Small intestine (tissue), 7 donors: ENCODE measurements at regions not wholly inside any gene's neighbourhood (a gene's known extent, or its start where the extent isn't known, plus 50 kb on each side); places are given as distances from the start of the nearest gene placed in this dataset.

Experiments
- DNase-seq, 2 donors: peaks; one replicate each; pipeline versions ENCODE4 v3.0.0 to v3.0.0-alpha.2; 2013
- FAIRE-seq: peaks from 2 replicates; lab custom pipeline; 2012; peaks lifted over from hg19 to GRCh38; lab: Jason Lieb, UNC
- H3K27ac ChIP-seq, 3 donors: one replicate each; pipeline ENCODE4 v1.5.1; 2013; ENCODE audit warnings: low read length in 2 of 3, mild to moderate bottlenecking in 2 of 3, control low read depth in 1 of 3, inconsistent platforms in 1 of 3, low read depth in 1 of 3, moderate library complexity in 1 of 3
- H3K27me3 ChIP-seq, 3 donors: one replicate each; pipeline ENCODE4 v1.6.1; 2013; ENCODE audit warnings: low read length in 3 of 3, inconsistent platforms in 1 of 3; ENCODE audit not compliant: control insufficient read depth in 3 of 3, insufficient read depth in 3 of 3
- H3K36me3 ChIP-seq, 3 donors: one replicate each; pipeline ENCODE4 v1.6.1; 2013; ENCODE audit warnings: low read length in 3 of 3, inconsistent platforms in 1 of 3, low read depth in 1 of 3, mild to moderate bottlenecking in 1 of 3, moderate library complexity in 1 of 3; ENCODE audit not compliant: control insufficient read depth in 3 of 3, insufficient read depth in 2 of 3
- H3K4me1 ChIP-seq, 3 donors: one replicate each; pipeline ENCODE4 v1.6.1; 2013; ENCODE audit warnings: low read length in 2 of 3, inconsistent platforms in 1 of 3, low read depth in 1 of 3, mild to moderate bottlenecking in 1 of 3, moderate library complexity in 1 of 3; ENCODE audit not compliant: control insufficient read depth in 3 of 3, insufficient read depth in 2 of 3
- H3K4me3 ChIP-seq, 3 donors: one replicate each; pipeline ENCODE4 v1.5.1; 2013; ENCODE audit warnings: low read length in 3 of 3, control low read depth in 1 of 3, inconsistent platforms in 1 of 3, low read depth in 1 of 3, mild to moderate bottlenecking in 1 of 3, moderate library complexity in 1 of 3
- H3K9me3 ChIP-seq, 2 donors: one replicate each; pipeline ENCODE4 v1.6.1; 2013; ENCODE audit warnings: low read depth in 1 of 2, low read length in 1 of 2; ENCODE audit not compliant: control insufficient read depth in 2 of 2, insufficient read depth in 1 of 2
- WGBS, 3 donors: extraction: QIAGEN DNeasy Blood & Tissue Kit; methylation state at CpG; one replicate each; pipeline ENCODE4 v1.1.7; 2013; 5-methylcytosine and 5-hydroxymethylcytosine counted together
- donor health status: healthy with polysubstance abuse.
- donor health status: control.
- donor health status: control.
- donor health status: Bipolar disorder and iron deficiency.
- donor health status: healthy.

DNA sequence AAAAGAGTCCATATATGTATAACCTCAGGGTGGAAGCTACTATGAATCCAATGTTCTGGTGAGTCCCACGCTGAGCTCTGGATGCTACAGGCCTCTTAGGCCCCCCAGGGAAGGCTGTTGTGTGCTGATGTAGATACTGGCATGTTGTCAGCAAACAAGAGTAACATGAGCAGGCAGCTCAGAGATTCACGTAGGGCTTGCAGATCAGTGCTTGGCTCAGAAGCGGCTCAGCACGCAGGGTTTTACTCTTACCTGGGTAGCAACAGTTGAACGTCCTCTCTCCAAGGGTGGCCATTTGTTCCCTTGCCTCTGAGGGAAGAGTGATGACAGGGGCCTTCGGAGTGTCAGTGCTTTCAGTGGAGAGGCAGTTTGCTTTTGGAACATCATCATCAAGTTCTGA lies 93.4 kb downstream of the ZFP64 start:
- H3K27me3 ChIP-seq, result peaks cover 0 to 15% (median 0%) of the 10 kb centered on the region in 3 donors
- WGBS, 3 donors, result 90 to 94% (median 93%) methylated on average over 6 of the region's 6 CpGs
- no peaks in the 10 kb centered on the region for H3K4me1 ChIP-seq
- H3K36me3 ChIP-seq, result peaks cover 0 to 5% (median 0%) of the 10 kb centered on the region in 3 donors
- no peaks in the 10 kb centered on the region for H3K9me3 ChIP-seq
- H3K27ac ChIP-seq, result no peak overlapping the region
- H3K4me3 ChIP-seq, result no peak overlapping the region
- FAIRE-seq, result no peak
- no peak for DNase-seq

DNA sequence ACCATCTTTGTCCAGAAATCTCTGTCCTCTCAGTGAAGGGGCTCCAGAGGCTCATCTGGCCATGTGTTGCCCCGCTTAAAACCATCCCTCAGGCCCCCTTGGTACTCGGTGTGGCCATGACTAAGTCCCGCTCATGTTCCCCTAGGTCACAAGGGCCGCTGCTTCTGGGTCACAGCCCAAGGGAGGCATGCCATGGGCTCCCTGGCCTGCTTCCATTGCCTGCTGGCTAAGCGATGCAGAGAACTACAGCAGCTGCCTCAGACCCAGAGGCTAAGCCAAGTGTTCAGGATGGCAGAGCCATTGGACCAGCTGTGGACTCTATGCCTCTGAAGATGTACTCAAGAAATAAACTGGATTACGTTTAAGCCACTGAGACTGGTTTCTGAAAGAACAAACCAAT lies 95.5 kb downstream of the ZFP64 start:
- Histone ChIP-seq H3K36me3 (peaks cover 0 to 5% (median 0%) of the 10 kb centered on the region in 3 donors), H3K9me3 (no peaks in the 10 kb centered on the region), H3K4me1 (no peaks in the 10 kb centered on the region), H3K27me3 (peaks cover 0 to 2% (median 0%) of the 10 kb centered on the region in 3 donors), H3K4me3 (no peak overlapping the region), H3K27ac (no peak overlapping the region)
- FAIRE-seq (no peak), DNase-seq (no peak)
- WGBS, 3 donors, result 94 to 96% (median 95%) methylated on average over 6 of the region's 6 CpGs

- FAIRE-seq (no peak), DNase-seq (no peak)
- no peaks in the 10 kb centered on the region for H3K9me3 ChIP-seq
- no peak overlapping the region for H3K27ac ChIP-seq
- no peaks in the 10 kb centered on the region for H3K4me1 ChIP-seq
- WGBS, 3 donors, result 66 to 89% (median 78%) methylated on average over 2 of the region's 2 CpGs
- no peak overlapping the region for H3K4me3 ChIP-seq
- H3K36me3 ChIP-seq, result peaks cover 0 to 5% (median 0%) of the 10 kb centered on the region in 3 donors
- no peaks in the 10 kb centered on the region for H3K27me3 ChIP-seq
Observed at GRCh38 chr20:52094693-52095092, 96.9 kb downstream of the ZFP64 start.

DNA sequence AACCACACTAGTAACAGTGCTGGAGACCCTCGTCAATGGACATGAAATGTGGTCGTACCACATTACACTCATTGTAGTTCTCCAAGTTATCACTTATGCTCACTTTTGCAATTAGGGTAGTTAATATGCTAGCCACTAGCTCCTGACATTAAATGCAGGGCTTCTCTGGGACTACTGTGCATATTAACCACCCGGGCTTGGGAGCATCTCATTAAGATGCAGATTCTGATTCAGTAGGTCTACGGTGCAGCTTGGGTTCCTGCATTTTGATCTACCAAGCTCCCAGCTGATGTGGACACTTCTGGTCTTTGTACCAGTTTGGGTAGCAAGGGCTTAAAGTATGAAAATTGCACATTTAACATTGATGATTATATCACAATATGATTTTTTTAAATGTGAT lies 98.0 kb downstream of the ZFP64 start:
- FAIRE-seq (no peak), DNase-seq (no peak)
- WGBS, 3 donors, result 87 to 96% (median 93%) methylated on average over 4 of the region's 4 CpGs
- peaks cover 0 to 5% (median 0%) of the 10 kb centered on the region in 3 donors for H3K36me3 ChIP-seq
- no peaks in the 10 kb centered on the region for H3K9me3 ChIP-seq
- no peaks in the 10 kb centered on the region for H3K4me1 ChIP-seq
- no peak overlapping the region for H3K27ac ChIP-seq
- H3K27me3 ChIP-seq, result no peaks in the 10 kb centered on the region
- no peak overlapping the region for H3K4me3 ChIP-seq

DNA sequence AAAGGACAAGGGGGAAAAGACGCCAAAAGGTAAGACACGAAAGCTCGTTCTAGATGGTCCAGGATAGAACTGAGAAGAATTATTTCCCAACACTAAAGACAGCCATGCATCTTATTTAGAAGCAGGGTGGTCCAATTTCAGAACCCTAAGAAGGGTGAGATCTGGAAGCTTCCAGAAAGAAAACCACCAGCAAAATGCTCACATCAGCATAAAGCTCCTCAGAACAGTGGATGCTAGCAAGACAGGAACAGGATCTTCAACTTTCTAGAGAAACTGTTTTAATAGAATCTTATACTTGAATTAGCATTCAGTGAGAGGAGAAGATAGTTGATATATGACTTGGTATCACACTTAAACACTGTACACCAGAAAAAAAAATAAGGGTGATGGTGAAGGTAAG lies 101.5 kb downstream of the ZFP64 start:
- WGBS, 3 donors, result 96 to 99% (median 96%) methylated on average over 3 of the region's 3 CpGs

DNA sequence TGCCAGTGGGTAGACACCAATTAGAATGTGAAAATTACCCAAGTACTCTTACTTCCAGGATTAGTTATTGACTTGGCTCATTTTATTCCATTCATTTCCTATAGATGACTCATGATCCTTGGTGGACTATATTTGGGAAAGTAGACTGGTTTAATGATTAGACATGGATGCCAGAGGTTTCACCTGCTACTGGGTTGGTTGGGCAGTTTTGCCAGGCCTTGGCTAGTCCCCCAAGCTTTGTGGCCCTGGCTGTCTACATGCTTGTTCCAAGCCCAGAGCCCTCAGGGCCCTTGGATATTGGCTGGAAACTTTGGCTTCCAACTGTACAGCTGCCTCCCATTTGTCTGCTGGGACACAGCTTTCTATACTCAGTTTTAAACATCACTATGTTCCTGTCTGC lies 104.1 kb downstream of the ZFP64 start:
- H3K27me3 ChIP-seq, result no peaks in the 10 kb centered on the region
- H3K27ac ChIP-seq, result no peak overlapping the region
- no peak for DNase-seq
- H3K4me3 ChIP-seq, result no peak overlapping the region
- peaks cover 0 to 19% (median 0%) of the 10 kb centered on the region in 3 donors for H3K36me3 ChIP-seq
- FAIRE-seq, result no peak
- no peaks in the 10 kb centered on the region for H3K4me1 ChIP-seq
- H3K9me3 ChIP-seq, result peaks cover 0 to 11% of the 10 kb centered on the region in 2 donors

More for the DNA sequence above, 101.5 kb downstream of the ZFP64 start:
- DNase-seq (no peak), FAIRE-seq (no peak)
- no peak overlapping the region for H3K27ac ChIP-seq
- H3K4me3 ChIP-seq, result no peak overlapping the region
- no peaks in the 10 kb centered on the region for H3K27me3 ChIP-seq
- no peaks in the 10 kb centered on the region for H3K4me1 ChIP-seq
- H3K36me3 ChIP-seq, result peaks cover 0 to 10% (median 0%) of the 10 kb centered on the region in 3 donors
- H3K9me3 ChIP-seq, result peaks cover 0 to 11% of the 10 kb centered on the region in 2 donors

- FAIRE-seq (no peak), DNase-seq (no peak)
- Histone ChIP-seq H3K27me3 (no peaks in the 10 kb centered on the region), H3K9me3 (peaks cover 0 to 11% of the 10 kb centered on the region in 2 donors), H3K36me3 (peaks cover 0 to 19% (median 0%) of the 10 kb centered on the region in 3 donors), H3K27ac (no peak overlapping the region), H3K4me1 (no peaks in the 10 kb centered on the region), H3K4me3 (no peak overlapping the region)
Observed at GRCh38 chr20:52086878-52087277, 104.7 kb downstream of the ZFP64 start.

GRCh38 chr20:52084727-52085126 lies 106.9 kb downstream of the ZFP64 start:
- Histone ChIP-seq H3K9me3 (peaks cover 0 to 11% of the 10 kb centered on the region in 2 donors), H3K4me3 (no peak overlapping the region), H3K27me3 (no peaks in the 10 kb centered on the region), H3K36me3 (peaks cover 0 to 19% (median 0%) of the 10 kb centered on the region in 3 donors), H3K4me1 (no peaks in the 10 kb centered on the region), H3K27ac (no peak overlapping the region)
- WGBS, 3 donors, result 96 to 97% (median 96%) methylated on average over 27 to 28 of the region's 28 CpGs
- DNase-seq (no peak), FAIRE-seq (no peak)

GRCh38 chr20:52083627-52084232 lies 107.8 kb downstream of the ZFP64 start:
- DNase-seq (peak; percentile 46 to 70), FAIRE-seq (no peak)
- H3K36me3 ChIP-seq, result peaks cover 0 to 19% (median 0%) of the 10 kb centered on the region in 3 donors
- H3K27me3 ChIP-seq, result no peaks in the 10 kb centered on the region
- peaks cover 0 to 11% of the 10 kb centered on the region in 2 donors for H3K9me3 ChIP-seq
- H3K4me3 ChIP-seq, result no peak overlapping the region
- H3K27ac ChIP-seq, result no peak overlapping the region
- 41 to 50% (median 41%) methylated on average over 11 of the region's 11 CpGs for whole genome bisulfite sequencing, 3 donors
- no peaks in the 10 kb centered on the region for H3K4me1 ChIP-seq
